C1 segment of cervical spinal cord (tissue), 14 donors: ENCODE measurements at regions not wholly inside any gene's neighbourhood (a gene's known extent, or its start where the extent isn't known, plus 50 kb on each side); places are given as distances from the start of the nearest gene placed in this dataset.
"Not testable (repeated sequence)": the region's sequence is repeated elsewhere in the genome, so short reads cannot be mapped to it uniquely, and the experiment has no call there.

Source experiments
- DNase-seq, 14 donors: peaks; one replicate each; lab custom pipeline; 2025; lab: John Stamatoyannopoulos, UW

GRCh38 chr15:23924686-23925085 is 237.6 kb upstream of the NDN start:
- DNase-seq: no peak

DNA sequence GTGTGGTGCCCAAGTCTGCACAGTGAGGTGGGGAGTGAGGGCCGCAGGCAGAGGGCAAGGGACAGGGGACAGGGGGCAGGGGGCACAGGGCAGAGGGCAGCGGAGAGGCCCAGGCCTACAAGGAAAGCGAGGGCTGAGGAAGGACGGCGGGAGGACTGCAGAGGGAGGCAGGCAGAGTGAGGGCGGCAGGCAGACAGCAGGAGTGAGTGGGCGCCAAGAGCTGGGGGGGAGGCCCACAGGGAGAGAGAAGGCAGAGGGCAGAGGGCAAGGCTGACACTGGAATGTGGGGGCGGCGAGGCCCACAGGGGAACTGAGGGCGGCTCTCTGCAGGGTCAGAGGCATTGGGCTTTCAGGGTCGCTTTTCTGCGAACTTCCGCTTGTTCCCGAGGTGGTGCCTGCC is 267.8 kb upstream of the NDN start:
- no peak for DNase-seq

DNA sequence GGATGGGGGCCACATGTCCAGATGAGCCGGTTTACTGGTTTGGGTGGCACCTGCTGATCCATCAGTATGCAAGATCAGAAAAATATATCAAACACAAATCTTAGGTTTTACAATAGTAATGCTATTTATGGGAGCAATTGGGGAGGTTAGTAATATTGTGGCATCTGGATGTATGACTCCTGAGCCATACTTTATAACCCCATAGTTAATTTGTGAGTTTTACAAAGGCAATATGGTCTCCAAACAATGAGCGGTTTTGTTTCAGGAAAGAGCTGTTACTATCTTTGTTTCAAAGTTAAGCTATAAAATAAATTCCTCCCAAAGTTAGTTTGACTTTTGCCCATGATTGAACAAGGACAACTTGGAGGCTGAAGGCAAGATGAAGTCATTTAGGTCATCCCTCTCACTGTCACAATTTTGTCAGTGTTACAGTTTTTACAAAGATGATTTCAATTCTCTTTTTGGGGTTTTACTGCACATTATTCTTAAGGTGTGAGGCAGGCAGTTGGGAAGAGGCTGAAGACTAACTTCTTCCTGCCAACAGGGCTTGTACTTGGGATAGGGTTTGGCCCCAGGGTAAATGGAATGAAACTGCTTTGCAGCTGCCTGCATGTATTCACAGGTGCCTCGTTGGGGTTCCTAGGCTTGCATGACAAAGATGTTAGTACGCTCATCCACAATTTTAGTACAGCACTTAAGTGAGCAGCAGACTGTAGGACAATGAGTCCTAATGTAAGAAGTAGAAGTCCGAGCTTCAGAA is 296.6 kb upstream of the NDN start:
- DNase-seq: no peak

- DNase-seq: no peak
Measured at GRCh38 chr15:23994273-23994672, 307.2 kb upstream of the NDN start.

GRCh38 chr15:23998056-23998455 is 311.0 kb upstream of the NDN start:
- no peak for DNase-seq

DNA sequence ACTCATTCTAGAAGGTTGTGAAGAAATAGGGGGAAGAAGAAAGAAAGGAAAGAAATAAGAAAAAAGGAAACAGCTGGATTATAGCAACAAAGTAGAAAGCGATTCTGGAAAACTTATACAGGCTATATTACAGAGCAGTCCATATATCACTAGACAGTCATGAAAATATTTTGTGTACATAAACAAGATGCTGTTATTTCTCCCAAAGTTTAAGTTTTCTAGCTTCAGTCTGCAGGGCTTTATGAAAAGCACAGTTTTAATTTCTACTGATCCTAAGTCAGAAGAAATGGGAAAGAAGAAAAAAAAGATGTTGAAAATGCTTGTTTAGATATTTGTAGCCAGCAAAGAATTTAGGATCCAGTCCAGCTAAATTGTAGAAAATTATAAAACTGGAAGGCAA is 321.4 kb upstream of the NDN start:
- no peak for DNase-seq

DNA sequence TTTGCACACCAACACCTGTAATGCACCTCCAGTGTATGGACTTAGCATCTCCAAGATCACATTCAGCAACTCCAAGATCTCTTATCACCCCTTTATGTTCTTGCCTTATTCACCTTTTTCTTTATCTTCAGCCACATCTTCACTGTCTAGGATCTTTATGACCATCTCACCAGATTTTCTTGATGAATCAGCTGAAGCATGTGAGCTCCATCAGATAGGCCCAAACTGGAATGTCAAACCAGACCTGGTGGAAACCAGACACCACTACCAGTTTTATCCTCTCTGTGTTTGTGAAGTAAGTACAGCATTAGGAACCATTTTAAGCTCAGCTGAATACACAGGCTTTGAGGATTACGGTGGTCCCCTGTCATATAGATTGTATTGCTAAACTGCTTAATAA is 330.4 kb upstream of the NDN start:
- DNase-seq: no peak

GRCh38 chr15:24039683-24040082 is 352.6 kb upstream of the NDN start:
- no peak for DNase-seq

- no peak for DNase-seq
Measured at GRCh38 chr15:24054547-24055245, 367.6 kb upstream of the NDN start.

GRCh38 chr15:24067733-24068501 is 380.8 kb upstream of the NDN start:
- DNase-seq: no peak

GRCh38 chr15:24075420-24076089 is 388.4 kb upstream of the NDN start:
- no peak for DNase-seq

- no peak for DNase-seq
Measured at GRCh38 chr15:24076090-24076784, 389.1 kb upstream of the NDN start.

DNA sequence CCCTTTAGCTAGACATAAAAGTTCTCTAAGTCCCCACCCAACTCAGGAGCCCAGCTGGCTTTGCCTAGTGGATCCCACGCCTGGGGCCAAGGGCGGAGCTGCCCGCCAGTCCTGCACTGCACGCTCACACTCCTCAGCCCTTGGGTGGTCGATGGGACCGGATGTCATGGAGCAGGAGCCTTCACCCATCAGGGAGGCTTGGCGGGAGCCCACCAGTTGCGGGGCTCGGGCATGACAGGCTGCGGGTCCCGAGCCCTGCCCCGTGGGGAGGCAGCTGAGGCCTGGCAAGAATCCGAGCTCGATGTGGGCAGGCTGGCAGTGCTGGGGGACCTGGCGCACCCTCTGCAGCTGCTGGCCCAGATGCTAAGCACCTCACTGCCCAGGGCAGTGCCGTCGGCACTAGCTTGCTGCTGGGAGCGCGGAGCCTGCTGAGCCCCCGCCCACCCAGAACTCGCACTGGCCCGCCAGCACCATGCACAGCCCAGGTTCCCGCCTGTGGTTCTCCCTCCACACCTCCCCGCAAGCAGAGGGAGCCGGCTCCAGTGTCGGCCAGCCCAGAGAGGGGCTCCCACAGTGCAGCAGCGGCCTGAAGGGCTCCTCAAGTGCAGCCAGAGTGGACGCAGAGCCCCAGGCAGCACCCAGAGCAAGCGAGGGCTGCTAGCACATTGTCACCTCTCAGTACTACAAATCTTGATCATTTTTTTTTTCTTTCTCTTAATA is 391.4 kb upstream of the NDN start:
- peak in 1 of 14 donors; percentile 9 for DNase-seq

GRCh38 chr15:24088941-24089340 is 401.8 kb upstream of the NDN start:
- not testable (repeated sequence) for DNase-seq

DNA sequence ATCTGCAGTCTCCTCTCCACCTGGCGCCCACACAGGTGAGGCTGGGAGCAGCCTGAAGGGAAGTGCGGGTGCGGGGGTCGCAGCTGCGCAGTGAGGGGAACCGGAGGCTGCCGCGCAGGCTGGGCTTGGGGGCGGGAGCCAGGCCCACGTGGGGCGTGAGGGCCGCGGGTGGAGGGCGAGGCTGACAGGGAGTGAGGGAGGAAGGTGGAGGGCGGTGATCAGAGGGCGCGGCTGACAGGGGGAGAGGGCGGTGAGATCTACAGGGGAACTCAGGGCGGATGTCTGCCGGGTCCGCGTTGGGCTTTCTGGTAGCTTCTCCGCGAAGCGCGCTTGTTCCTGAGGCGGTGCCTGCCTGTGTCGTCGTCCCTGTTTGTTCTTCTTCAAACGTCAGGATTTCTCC is 414.4 kb upstream of the NDN start:
- not testable (repeated sequence) for DNase-seq

DNA sequence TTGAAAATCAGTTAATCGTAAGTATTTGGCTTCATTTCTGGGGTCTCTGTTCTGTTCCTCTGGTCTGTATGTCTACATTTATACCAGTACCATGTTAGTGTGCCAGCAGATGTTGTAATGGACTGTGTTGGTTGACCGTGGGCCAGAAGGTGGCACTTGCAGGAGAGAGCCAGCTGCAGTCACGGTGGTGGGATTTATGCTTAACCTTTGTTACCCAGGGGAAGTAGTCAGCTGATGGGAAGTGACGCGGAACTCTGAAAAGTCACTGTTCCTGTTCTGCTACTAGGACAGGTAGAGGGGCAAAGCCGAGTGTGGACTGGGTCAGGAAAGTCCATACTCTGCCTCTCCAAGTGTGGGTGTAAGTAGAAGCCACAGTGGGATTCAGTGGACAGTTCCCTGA is 420.4 kb upstream of the NDN start:
- not testable (repeated sequence) for DNase-seq

DNA sequence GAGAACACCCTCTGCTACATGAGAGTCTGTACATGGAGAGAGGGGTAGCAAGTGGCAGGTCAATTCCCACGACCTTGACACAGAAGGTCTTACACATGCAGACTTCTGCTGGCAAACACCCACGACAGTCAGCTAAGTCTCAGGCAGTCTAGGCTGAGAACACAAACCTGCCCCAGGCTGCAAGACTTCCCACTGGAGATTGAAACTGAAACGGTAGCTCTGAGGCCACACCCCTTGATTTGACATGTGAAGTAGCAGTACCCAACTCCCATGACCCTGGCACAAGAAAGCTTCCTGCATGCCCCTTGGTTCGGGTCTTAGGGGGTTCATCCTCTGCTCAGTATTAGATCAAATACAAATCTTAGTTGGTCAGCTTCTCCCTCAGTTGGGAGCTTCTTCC is 420.8 kb upstream of the NDN start:
- not testable (repeated sequence) for DNase-seq

GRCh38 chr15:24108349-24108748 is 421.2 kb upstream of the NDN start:
- not testable (repeated sequence) for DNase-seq

GRCh38 chr15:24139622-24140021 is 452.5 kb upstream of the NDN start:
- not testable (repeated sequence) for DNase-seq

DNA sequence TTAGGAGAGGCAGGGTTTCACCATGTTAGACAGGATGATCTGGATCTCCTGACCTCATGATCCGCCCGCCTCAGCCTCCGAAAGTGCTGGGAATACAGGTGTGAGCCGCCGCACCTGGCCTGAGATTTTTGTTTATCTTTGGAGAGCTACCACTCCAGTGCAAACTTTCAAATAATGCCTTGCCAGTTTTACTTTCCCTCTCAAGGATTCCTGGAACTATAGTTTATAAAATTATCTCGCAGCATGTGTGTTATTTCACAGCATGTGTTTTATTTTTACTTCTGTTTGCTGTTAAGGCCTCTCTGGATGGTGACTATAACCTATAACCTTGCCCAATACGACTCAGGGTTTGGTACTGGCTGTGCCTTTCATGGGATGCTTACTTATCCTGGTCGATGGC is 458.0 kb upstream of the NDN start:
- DNase-seq: not testable (repeated sequence)

- DNase-seq: no peak
Measured at GRCh38 chr15:24146251-24146650, 459.1 kb upstream of the NDN start.
